ENCODE measurements at regions not wholly inside any gene's neighbourhood (a gene's known extent, or its start where the extent isn't known, plus 50 kb on each side); places are given as distances from the start of the nearest gene placed in this dataset.
"Not testable (repeated sequence)": the region's sequence is repeated elsewhere in the genome, so short reads cannot be mapped to it uniquely, and the experiment has no call there.

DNA sequence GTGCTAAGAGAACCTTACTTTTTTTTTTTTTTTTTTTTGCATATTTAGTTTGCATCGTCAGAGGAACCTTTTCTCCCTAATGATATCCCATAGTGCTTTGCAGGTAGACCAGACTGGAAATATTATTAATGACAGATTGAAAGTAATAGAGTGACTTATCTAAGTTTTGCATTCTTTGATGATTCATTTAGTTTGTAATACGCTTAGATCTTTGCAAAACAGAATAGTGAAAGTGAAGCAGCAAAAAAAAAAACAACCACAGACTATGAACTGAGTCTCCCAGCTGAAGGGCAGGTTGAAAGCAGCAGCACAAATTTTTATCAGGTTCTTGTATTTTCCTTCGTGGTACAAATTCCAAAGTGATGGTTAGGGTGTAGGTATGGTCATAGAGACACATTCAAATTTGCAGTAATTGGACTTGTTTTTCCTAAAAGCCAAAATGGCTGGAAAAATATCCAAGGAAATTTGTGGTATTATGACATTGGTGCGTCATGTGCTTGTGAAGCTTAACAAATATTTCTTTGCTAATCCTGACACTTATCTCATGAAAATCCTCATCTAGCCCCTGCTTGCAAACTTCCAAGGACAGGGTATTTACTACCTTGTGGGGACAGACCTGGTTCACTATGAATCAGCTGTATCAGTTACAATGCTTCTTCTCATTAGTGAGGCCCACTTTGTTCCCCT, 81.8 kb upstream of the CREB5 start:
- DNase-seq, result no peak

DNA sequence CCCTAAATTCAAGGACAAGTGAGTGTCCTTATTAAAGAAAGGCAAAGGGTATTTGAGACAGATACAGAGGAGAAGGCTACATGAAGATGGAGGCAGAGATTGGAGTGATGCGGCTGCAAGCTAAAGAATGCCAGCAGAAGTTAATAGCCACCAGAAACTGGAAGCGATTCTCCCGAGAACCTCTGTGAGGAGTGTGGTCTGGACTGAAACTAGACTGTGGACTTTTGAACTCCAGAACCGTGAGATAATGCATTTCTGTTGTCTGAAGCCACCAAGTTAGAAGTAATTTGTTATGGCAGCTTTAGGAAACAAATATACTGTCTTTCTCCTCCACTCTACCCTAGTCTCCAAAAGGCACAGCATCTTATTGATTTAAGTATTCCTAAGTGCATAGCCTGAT, 80.3 kb upstream of the CREB5 start:
- DNase-seq, result no peak

DNA sequence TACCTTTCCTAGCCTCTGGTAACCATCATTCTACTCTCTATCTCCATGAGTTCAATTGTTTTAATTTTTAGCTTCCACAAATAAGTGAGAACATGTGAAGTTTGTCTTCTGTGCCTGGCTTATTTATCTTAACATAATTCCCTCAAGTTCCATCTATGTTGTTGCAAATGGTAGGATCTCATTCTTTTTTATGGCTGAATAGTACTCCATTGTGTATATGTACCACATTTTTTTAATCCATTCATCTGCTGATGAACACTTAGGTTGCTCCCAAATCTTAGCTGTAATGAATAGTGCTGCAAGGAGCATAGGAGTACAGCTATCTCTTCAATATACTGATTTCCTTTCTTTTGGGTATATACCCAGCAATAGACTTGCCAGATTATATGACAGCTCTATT, 78.8 kb upstream of the CREB5 start:
- DNase-seq, result not testable (repeated sequence)

DNA sequence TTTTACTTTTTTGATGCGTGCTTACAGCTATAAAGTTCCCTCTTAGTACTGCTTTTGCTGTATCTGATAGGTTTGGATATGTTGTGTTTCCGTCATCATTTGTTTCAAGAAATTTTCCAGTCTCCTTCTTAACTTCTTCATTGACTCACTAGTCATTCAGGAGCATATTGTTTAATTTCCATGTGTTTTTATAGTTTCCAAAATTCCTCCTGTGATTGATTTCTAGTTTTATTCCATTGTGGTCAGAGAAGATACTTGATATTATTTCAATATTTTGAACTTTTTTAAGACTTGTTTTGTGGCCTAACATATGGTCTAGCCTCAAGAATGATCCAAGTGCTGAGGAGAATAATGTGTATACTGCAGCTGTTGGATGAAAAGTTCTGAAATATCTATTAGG, 75.5 kb upstream of the CREB5 start:
- no peak for DNase-seq

DNA sequence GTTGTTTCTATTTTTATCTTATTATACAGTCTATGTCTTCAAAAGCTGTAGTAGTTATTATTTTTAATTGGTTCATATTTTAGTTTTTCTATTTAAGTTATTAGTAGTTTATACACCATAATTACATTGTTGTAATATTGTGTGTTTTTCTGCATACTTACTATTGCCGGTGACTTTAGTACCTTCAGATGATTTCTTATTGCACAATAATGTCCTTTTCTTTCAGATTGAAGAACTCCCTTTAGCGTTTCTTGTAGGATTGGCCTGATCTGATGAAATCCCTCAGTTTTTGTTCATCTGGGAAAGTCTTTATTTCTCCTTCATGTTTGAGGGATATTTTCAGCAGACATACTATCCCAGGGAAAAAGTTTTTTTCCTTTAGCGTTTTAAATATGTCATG, 74.3 kb upstream of the CREB5 start:
- no peak for DNase-seq

DNA sequence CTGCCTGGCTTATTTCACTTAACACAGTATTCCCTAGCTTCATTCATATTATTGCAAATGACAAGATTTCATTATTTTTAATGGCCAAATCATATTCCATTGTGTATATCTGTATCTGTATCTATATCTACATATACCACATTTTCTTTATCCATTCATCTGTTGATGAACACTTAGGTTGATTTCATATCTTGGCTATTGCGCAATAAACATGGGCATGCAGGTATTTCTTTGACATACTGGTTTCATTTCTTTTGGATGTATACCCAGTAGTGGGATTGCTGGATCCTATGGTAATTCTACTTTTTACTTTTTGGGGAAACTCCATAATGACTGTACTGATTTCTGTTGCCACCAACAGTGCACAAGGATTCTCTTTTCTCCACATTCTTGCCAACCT, 68.9 kb upstream of the CREB5 start:
- DNase-seq, result no peak

DNA sequence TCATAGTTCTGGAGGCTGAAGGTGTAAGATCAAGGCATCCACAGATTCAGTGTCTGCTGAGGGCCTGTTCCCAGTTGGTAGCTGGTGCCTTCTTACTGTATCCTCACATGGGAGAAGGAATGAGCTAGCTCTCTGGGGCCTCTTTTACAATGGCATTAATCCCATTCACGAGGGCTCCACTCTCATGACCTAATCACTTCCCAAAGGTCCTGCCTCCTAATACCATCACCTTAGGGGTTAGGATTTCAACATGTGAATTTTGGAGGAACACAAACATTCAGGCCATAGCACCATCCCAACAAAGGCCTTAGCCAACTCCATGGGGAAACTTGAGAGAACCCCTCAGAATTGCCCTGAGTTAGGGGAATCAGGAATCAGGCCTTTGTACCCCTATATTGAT, 66.1 kb upstream of the CREB5 start:
- no peak for DNase-seq

DNA sequence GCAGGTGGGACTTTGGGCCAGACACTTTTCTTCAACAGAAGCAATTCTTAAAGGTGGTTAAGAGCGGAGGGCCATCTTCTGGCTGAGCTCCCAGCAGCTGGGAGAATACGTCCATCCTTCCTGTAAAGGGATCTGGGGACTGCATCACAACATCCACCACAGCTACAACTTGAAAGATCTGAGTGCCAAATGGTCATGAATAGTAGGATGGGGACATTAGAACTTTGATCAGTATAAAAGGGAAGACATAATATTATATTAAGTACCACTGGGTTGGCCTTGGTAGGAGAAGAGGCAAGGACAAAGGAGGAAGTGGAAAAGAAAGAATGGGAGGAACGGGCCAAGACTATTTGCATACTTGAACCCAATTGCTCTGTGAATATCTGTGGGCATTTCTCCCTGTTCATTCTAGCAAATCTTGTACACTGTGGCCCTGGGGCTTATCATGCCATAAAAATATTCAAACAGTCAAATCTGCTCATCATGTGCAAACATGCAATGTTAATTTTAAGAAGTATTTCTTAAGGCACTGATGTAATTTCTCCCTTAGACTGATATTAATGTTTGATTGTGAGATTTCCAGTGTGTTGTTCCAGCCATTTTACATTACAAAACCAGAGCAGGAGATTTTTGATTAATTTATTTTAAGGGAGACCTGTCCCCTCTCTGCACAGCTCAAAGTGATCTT, 65.5 kb upstream of the CREB5 start:
- DNase-seq, result no peak

DNA sequence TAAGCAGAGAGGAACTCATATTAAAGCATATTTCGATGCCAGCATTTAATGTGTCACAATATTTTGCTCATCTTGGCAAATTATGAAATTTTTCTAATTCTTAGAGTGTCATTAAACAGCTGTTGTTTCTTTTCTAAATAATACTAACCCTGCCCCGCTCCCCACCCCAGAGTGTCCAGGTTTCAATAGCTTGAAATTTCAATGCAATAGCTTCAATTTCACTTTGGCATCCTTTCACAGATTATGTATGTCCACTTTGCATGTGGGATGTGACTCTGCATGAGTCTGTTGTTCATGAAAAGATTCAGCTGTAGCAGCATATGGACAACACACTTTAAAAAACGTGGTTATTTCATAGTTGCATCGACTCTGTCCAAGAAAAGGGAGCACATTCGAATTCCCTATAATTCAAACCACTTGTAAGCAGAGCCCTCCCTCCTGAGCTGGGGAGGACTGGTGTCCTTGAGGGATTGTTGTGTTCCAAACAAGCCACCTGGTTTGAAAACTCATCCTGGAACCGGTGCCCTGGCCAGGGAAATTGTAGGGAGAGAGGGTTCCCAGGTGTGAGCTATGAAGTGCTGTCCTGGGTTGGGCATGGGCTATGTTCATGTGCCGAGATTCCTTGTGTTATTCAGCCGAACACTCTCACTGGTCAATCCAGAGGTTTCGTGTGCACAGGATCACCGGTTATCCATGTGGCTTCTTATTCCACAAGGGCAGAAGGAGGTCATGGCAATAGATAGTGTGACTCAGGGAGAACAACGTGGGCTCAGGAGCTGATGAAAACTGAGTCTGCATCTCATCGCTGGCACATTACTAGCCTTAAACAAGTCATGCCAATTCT, 64.6 kb upstream of the CREB5 start:
- no peak for DNase-seq

DNA sequence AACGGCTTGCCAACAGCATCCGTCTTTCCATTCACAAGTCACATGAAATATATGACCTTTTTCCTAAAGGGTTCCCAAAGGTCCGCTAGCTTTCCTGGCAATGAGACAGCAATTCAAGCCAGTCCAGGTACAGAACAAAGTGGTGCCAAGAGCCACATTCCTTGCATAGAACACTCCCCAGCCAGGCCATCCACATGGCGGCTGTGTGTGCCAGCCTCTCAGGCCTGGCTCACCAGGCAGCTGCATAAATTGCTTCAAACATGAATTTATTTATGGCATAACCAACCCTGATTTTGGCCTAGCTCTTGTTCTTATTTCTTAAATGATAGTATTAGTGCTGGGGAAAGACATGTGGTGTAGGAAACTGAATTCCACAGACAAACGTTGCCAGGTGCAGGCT, 63.7 kb upstream of the CREB5 start:
- peak; percentile 43 for DNase-seq

DNA sequence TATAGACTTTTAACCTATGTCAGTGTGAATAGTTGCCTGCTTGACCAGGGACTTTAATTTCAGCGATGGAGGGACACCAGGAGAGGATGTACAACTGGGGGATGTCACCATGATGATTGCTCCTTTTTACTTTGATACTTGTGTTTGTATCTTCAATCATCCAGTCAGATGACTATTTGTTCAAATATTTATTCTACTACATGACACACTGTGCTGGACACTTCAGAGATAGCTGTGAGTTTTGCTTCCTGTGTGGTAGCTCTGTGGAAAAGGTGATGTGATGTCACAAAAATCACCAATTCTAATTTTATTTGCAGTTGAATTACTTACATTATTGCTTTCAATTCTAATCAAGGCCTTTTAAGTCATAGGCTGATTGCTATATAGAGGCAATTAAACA, 62.7 kb upstream of the CREB5 start:
- no peak for DNase-seq

DNA sequence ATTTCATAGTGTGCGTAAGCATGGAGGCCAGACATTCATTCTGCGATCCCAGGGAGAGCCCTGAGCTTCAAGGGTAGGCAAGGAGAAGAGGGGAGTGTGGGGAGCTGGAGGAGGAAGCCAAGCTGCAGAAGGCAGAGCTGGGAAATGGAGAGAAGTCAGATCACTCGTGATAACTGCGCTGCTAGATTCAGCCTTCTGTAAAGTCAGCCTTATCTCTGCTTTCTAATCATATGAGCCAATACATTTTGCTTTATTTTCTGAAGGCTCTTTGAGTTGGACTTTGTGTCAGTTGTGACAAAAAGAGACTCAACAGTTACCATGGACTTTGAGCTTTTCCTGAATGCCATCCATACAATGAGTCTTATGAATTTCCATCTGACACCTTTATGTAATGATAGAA, 61.7 kb upstream of the CREB5 start:
- DNase-seq, result no peak

DNA sequence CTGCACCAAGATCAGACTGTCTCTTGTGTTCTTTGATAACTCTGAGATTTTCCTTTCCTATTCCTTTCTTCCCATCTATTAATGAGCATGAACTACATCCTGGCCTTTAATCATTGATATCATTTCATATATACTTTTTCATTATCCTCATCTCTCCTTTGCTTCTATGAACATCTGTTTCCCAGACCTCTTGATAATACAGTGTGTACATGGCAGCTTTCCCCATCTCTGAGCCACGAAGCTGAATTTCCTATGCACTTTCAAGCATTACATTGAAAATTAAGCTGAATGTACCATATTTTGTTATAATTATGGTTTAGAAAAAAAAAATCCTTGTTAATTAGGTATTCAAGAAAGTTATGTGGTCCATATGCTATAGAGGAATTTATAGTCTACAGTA, 60.9 kb upstream of the CREB5 start:
- DNase-seq, result no peak

DNA sequence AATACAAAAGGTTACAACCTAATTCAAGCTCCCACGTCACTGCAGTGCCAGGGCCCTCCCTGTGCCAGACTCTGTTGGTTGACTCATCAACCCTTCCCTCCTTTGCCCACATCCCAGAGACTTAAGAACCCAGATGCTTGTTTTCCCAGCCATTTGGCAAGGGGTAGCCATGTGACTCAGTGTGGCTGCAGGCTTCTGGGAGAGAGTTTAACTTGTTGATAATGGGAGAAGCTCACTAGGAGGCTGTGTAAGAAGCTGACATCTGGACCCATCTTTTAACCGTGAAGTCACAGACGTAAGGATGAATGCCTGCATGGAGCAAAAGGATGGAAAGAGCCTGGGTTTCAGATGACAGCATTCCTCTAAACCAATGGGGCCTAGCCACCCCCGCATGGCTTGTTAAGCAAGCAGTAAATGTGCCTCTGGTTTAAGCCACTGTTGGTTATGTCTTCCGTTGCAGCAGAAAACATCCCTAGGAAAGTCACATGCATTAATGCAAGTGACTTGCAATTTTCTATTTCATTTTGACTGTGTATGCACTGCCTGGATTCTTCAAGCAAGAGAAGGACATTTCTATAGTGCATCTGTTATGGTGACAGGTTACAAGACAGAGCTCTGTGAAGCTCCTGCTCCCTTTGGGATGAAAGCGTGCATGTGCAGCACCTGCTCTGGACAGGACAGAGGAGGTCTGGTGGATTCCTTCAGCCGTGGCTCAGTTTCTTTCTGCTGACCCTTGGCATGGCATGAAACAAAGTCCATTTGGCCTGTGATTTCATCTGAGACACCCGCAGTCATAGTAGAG, 57.5 kb upstream of the CREB5 start:
- no peak for DNase-seq

DNA sequence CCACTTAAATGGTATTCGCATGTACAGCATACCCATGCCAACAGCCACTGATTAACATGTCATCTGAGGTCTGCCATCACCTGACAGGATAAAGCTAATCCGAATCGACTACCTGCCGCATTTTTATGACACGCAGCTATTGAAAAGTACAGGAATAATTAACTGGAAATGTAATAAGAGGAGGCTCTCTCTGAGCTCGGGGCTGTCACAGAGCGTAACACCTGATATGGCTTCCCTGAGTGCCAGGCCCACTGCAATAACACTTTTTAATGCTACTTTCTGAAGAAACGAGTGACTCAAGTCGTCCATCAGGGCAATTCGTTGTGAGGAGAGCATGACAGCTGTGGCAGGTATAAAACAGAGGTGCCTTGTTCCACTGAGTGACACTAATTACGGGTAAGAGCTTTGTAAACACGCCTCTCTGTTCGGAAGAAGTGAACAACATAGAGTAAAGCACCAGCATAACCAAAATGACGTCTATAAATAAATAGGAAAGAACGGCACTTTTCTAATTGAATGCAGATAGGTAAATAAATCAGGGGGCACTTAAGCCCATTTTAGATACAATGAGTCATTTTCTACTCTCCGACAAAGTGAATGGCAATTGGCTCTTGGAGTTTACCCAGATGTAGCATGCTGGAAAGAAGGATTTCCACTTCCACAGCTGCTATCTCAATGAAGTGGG, 56.5 kb upstream of the CREB5 start:
- no peak for DNase-seq

DNA sequence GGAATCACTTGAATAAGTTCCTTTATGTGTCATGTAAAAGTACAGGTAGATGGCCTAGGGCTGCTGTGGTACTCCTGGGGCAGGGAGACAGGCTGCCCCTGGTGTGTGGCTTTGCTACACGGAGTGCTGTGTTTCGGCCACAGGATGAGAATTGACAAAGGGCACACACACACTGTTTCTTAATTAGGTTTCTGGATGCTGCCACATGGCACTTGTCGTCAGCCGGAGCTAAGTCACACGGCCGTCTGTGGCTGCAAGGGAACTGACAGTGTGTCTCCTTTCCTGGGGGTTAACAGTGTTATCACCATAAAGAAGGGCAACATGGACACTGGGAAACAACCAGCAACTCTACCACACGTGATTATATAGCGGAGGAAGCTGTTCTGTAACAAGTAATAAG, 55.7 kb upstream of the CREB5 start:
- no peak for DNase-seq

DNA sequence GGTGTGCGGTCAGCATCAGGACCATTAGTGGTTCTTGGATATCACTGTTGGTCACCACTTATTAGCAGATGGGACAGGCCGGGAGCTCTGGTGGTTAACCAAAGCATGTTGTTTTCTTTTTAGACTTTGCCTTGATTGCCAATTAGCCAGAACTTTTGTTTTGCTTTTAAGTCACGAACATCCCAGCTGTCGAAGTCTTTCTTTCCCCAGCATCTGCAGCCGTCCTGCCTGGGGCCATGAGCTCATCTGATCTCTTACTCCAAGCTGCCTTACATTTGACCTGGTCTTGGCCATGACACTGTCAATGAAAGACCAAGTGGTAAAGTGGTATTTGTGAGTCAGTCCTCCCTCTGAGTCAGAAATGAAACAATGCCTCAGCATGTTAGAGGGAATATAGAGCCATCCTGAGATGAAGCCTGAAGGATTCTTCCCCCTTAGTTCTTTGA, 53.9 kb upstream of the CREB5 start:
- no peak for DNase-seq

DNA sequence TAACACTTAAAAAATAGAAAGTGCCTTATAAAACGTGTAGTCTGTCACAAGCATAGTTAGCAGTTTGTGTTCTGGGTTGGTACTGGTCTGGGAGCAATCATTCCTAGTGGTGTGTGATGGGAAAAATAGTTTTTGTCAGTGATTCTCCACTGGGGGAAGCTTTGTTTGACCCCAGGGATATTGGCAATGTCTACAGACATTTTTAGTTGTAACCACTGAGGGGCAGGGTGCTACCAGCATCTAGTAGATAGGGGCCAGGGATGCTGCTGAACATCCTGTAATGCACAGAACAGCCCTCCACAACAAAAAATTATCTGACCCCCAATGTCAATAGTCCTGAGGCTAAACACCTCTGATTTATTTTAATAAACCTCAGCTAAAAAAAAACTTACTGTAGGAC, 51.6 kb upstream of the CREB5 start:
- no peak for DNase-seq

DNA sequence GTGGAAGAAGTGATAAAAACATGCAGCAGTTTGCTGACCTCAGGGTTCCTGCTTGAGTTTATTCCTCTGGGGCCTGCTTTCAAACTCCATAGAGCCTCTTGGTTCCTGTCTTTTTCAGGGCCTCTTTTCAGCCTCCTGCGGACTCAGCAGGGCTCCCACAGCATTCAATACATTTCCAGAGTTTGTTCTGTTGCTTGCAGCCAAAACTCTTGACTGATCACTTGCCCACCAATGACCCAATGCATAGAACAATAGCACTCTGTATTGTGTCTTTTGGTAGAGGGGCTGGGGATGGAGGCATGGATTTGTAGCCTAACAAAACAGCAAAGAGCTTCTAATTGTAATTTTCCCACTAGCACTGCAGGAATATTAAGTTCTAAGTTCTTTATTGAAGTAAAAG, 50.8 kb upstream of the CREB5 start:
- no peak for DNase-seq

DNA sequence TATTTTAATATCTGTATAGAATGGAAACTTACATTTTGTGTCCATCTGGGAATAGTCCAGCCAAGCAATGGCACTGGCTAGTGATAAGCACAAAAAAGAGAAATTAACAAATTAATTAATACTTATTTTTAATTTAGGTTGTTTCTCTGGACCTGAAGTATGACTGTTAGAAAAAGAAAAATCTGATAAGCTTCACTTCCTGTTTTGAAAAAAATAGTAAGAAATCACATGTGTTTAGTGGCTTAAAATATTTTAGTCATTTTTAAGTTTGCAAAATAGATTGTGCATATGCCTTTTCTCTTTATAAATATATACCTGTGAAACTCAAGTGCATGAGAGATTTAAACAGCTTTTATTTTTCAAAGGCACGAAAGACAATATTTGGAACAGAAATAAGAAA, 50.1 kb upstream of the CREB5 start:
- DNase-seq, result no peak

All from left hindlimb (tissue), 1 donor.